K562 (cell line): ENCODE measurements at regions not wholly inside any gene's neighbourhood (a gene's known extent, or its start where the extent isn't known, plus 50 kb on each side); places are given as distances from the start of the nearest gene placed in this dataset.
A peak's percentile ranks its signal among the peaks of the same experiment; 100 is the strongest.

Experiments
- ATAC-seq: fragments of 200-7000 bp; cut with Tn5 transposase; 3 replicates; pipeline ENCODE4 v1.9.1; 2020; ENCODE audit warnings: moderate library complexity
- BruUV-seq: library from RNA; stranded (reverse); fragments of 400-500 nt; replicated peaks from 2 replicates; lab custom pipeline; 2021; lab: Mats Ljungman, UMichigan
- CTCF ChIA-PET: fragments of 300-600 bp; formaldehyde crosslinking; extraction: SDS; loops from one replicate; lab custom pipeline; 2021; ENCODE audit warnings: low intra/inter-chr PET ratio; lab: Yijun Ruan, JAX
- POLR2A ChIA-PET: fragments of 300-600, 350-650 bp; sonication (Branson Sonifier 250); formaldehyde crosslinking; extraction: SDS; loops from one replicate; lab custom pipeline; 2021; ENCODE audit warnings: antibody characterized with exemption, inconsistent platforms; lab: Yijun Ruan, JAX
- DNase-seq, 4 experiments: peaks; one replicate each; pipeline versions ENCODE4 v3.0.0 to v3.0.0-alpha.2; 2011 to 2018; ENCODE audit warnings: low spot score in 3 of 4, mixed read lengths in 3 of 4; ENCODE audit errors: extremely low read depth in 1 of 4
- FAIRE-seq: peaks from 2 replicates; lab custom pipeline; 2011; peaks lifted over from hg19 to GRCh38; lab: Jason Lieb, UNC
- H2AFZ ChIP-seq: 2 replicates; pipeline ENCODE4 v1.6.0; 2011; ENCODE audit warnings: low read depth, low read length, control low read depth, inconsistent platforms
- H3K27ac ChIP-seq: fragments of 200-600 bp; 3 replicates; pipeline ENCODE4 v1.8.0; 2011; ENCODE audit warnings: low read depth, mild to moderate bottlenecking, control low read depth, inconsistent platforms, low read length, moderate library complexity, mixed read lengths; ENCODE audit errors: extremely low read depth
- H3K27me3 ChIP-seq, 2 experiments: fragments of 300-600 bp in 1 of 2; 2 replicates in 1 of 2; 3 replicates in 1 of 2; pipeline versions ENCODE4 v1.6.0 to v1.8.0; 2011; ENCODE audit warnings: inconsistent platforms in 2 of 2, low read length in 2 of 2, mild to moderate bottlenecking in 1 of 2, mixed read lengths in 1 of 2, moderate library complexity in 1 of 2; ENCODE audit not compliant: control insufficient read depth in 2 of 2, insufficient read depth in 2 of 2
- H3K36me3 ChIP-seq: fragments of 300-600 bp; 3 replicates; pipeline ENCODE4 v1.8.0; 2011; ENCODE audit warnings: mild to moderate bottlenecking, low read length, inconsistent platforms; ENCODE audit not compliant: control insufficient read depth, insufficient read depth
- H3K4me1 ChIP-seq, 2 experiments: fragments of 200-600 bp in 1 of 2; replicated peaks in 1 of 2; 2 replicates in 1 of 2; 3 replicates in 1 of 2; pipeline versions ENCODE4 v1.5.1 to v1.8.0; 2011; ENCODE audit warnings: inconsistent platforms in 2 of 2, low read length in 2 of 2, mild to moderate bottlenecking in 1 of 2, mixed read lengths in 1 of 2, moderate library complexity in 1 of 2; ENCODE audit not compliant: control insufficient read depth in 2 of 2, insufficient read depth in 2 of 2
- H3K4me2 ChIP-seq: 2 replicates; pipeline ENCODE4 v1.6.1; 2011; ENCODE audit warnings: low read length, control low read depth, inconsistent platforms, mixed read lengths; ENCODE audit not compliant: insufficient read depth
- H3K4me3 ChIP-seq: fragments of 200-600 bp; sonication (generic), shearing (Covaris generic); 2 replicates; pipeline ENCODE4 v1.5.1; 2016; ENCODE audit warnings: control low read depth, inconsistent platforms
- H3K79me2 ChIP-seq: fragments of 200-600 bp; 3 replicates; pipeline ENCODE4 v1.8.0; 2011; ENCODE audit warnings: low read length, inconsistent platforms; ENCODE audit not compliant: control insufficient read depth, insufficient read depth
- H3K9ac ChIP-seq, 2 experiments: 2 replicates each; pipeline versions ENCODE4 v1.6.0 to v1.6.1; 2011; ENCODE audit warnings: low read depth in 2 of 2, low read length in 2 of 2, control low read depth in 1 of 2, inconsistent platforms in 1 of 2, mild to moderate bottlenecking in 1 of 2, mixed read lengths in 1 of 2; ENCODE audit not compliant: insufficient read depth in 1 of 2
- H3K9me1 ChIP-seq: one replicate; pipeline ENCODE4 v1.6.0; 2011; ENCODE audit warnings: inconsistent platforms, mild to moderate bottlenecking, low read length, moderate library complexity; ENCODE audit not compliant: control insufficient read depth, insufficient read depth
- H3K9me3 ChIP-seq: replicated peaks from 2 replicates; pipeline ENCODE4 v1.5.1; 2011; ENCODE audit warnings: low read depth, low read length, inconsistent platforms; ENCODE audit not compliant: control insufficient read depth, insufficient read depth
- H4K20me1 ChIP-seq: replicated peaks from 2 replicates; pipeline ENCODE4 v1.6.1; 2011; ENCODE audit warnings: low read length, inconsistent platforms, mixed read lengths; ENCODE audit not compliant: control insufficient read depth, insufficient read depth
- DACH1 ChIP-seq: fragments of 450-650 bp; IDR thresholded peaks from 2 replicates; pipeline ENCODE4 v1.6.1; 2018; ENCODE audit not compliant: partially characterized antibody
- EZH2 ChIP-seq: IDR thresholded peaks from 2 replicates; pipeline ENCODE4 v1.6.1; 2012; ENCODE audit warnings: low read depth, mild to moderate bottlenecking, inconsistent platforms, low read length, borderline replicate concordance
- GATAD2B ChIP-seq: fragments of 450-650 bp; IDR thresholded peaks from 2 replicates; pipeline ENCODE4 v1.6.1; 2017; ENCODE audit warnings: mild to moderate bottlenecking, borderline replicate concordance
- PML ChIP-seq: IDR thresholded peaks from 2 replicates; pipeline ENCODE4 v1.6.1; 2012; ENCODE audit warnings: low read length, inconsistent platforms
- WGBS: fragments of 100-300 bp; shearing (Covaris generic); methylation state at CpG from one replicate; pipeline ENCODE4 v1.1.6; 2016; ENCODE audit warnings: low coverage, mixed read lengths; ENCODE audit not compliant: insufficient coverage; ENCODE audit errors: missing lambda C conversion rate; 5-methylcytosine and 5-hydroxymethylcytosine counted together
- in situ Hi-C: fragments of 300-500 bp; cut with MboI; formaldehyde crosslinking; loops from 4 replicates; pipeline ENCODE4 v1.15.0; 2018; ENCODE audit warnings: inconsistent platforms, mixed read lengths
- intact Hi-C: fragments of 100-400 bp; cut with micrococcal nuclease; formaldehyde crosslinking; loops from 2 replicates; pipeline ENCODE4 v1.14.2; 2022
- TF ChIP-seq, protein P1 (sequence below): IDR thresholded peaks from 2 replicates; pipeline ENCODE4 v1.6.1; 2014; ENCODE audit warnings: antibody characterized with exemption
- TF ChIP-seq, protein P2 (sequence below): fragments of 450-650 bp; IDR thresholded peaks from 2 replicates; pipeline ENCODE4 v1.6.1; 2016; ENCODE audit warnings: antibody characterized with exemption

DNA sequence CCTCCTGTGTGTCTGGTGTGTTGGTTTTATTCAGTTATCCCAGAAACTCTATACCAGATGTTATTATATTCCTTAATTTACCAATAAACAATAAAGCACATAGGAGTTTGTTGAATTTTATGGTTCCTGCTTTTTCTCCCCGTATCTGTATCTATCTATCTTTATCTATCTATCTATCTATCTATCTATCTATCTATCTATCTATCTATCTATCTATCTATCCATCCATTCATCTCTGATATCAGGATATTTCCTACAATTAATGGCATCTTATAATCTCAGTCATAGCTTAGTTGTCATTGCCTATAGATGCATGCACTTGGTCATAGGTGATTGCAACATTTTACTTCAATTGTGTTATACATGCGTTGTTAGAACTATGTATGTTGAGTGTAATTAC lies 500.2 kb upstream of the ZEB2 start:
- 0 out of 2 replicates have a peak, but pooled peaks have one; percentile 34 for TF ChIP-seq GATAD2B
- TF ChIP-seq, protein P1, sequence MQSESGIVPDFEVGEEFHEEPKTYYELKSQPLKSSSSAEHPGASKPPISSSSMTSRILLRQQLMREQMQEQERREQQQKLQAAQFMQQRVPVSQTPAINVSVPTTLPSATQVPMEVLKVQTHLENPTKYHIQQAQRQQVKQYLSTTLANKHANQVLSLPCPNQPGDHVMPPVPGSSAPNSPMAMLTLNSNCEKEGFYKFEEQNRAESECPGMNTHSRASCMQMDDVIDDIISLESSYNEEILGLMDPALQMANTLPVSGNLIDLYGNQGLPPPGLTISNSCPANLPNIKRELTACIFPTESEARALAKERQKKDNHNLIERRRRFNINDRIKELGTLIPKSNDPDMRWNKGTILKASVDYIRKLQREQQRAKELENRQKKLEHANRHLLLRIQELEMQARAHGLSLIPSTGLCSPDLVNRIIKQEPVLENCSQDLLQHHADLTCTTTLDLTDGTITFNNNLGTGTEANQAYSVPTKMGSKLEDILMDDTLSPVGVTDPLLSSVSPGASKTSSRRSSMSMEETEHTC, result no peak
- peak; percentile 92 for TF ChIP-seq DACH1
- TF ChIP-seq EZH2, result no peak
- TF ChIP-seq PML, result no peak
- TF ChIP-seq, protein P2, sequence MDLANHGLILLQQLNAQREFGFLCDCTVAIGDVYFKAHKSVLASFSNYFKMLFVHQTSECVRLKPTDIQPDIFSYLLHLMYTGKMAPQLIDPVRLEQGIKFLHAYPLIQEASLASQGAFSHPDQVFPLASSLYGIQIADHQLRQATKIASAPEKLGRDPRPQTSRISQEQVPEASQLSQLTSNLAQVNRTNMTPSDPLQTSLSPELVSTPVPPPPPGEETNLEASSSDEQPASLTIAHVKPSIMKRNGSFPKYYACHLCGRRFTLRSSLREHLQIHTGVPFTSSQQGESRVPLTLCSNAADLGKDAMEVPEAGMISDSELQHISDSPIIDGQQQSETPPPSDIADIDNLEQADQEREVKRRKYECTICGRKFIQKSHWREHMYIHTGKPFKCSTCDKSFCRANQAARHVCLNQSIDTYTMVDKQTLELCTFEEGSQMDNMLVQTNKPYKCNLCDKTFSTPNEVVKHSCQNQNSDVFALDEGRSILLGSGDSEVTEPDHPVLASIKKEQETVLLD, result 0 out of 2 replicates have a peak, but pooled peaks have one; percentile 23
- H3K4me2 ChIP-seq, result no peak overlapping the region
- no peaks in the 10 kb centered on the region for H3K79me2 ChIP-seq
- CTCF ChIA-PET, result no interaction called here
- H3K36me3 ChIP-seq, result no peaks in the 10 kb centered on the region
- H2AFZ ChIP-seq, result no peak overlapping the region
- intact Hi-C loops, result no loop called here
- ATAC-seq (no peak), DNase-seq (no peak), FAIRE-seq (no peak)
- no peaks in the 10 kb centered on the region for H3K9me1 ChIP-seq
- POLR2A ChIA-PET, result no interaction called here
- no peak overlapping the region for H3K9ac ChIP-seq
- 55% methylated on average over 2 of the region's 2 CpGs for WGBS
- H3K4me1 ChIP-seq, result no peaks in the 10 kb centered on the region
- H3K4me3 ChIP-seq, result no peak overlapping the region
- in situ Hi-C loops, result no loop called here
- no peaks in the 10 kb centered on the region for H4K20me1 ChIP-seq
- no peak overlapping the region for H3K27ac ChIP-seq
- no peaks in the 10 kb centered on the region for H3K9me3 ChIP-seq
- no peaks in the 10 kb centered on the region for H3K27me3 ChIP-seq
- BruUV-seq, result no TSS peak
